GM19438 (cell line): ENCODE measurements at regions not wholly inside any gene's neighbourhood (a gene's known extent, or its start where the extent isn't known, plus 50 kb on each side); places are given as distances from the start of the nearest gene placed in this dataset.

ENCODE experiments used
- ATAC-seq: cut with Tn5 transposase; IDR thresholded peaks from one replicate; pipeline ENCODE4 v1.9.1; 2021; ENCODE audit warnings: low read depth; ENCODE audit not compliant: unreplicated experiment

GRCh38 chr2:47620770-47621437, 50.1 kb upstream of the KCNK12 start:
- ATAC-seq = no peak
